Keratinocyte (primary cell): ENCODE measurements at regions not wholly inside any gene's neighbourhood (a gene's known extent, or its start where the extent isn't known, plus 50 kb on each side); places are given as distances from the start of the nearest gene placed in this dataset.
"Not testable (repeated sequence)": the region's sequence is repeated elsewhere in the genome, so short reads cannot be mapped to it uniquely, and the experiment has no call there.

ENCODE experiments used
- CTCF ChIP-seq, 3 experiments: IDR thresholded peaks in 1 of 3; conservative IDR thresholded peaks in 1 of 3; optimal IDR thresholded peaks in 1 of 3; 2 replicates in 2 of 3; 3 replicates in 1 of 3; pipeline versions ENCODE3 to v1.5.1; 2011; ENCODE audit warnings: low read length in 3 of 3, mild to moderate bottlenecking in 3 of 3, moderate library complexity in 2 of 3, control low read depth in 1 of 3, inconsistent platforms in 1 of 3; ENCODE audit not compliant: insufficient read depth in 2 of 3; ENCODE audit errors: extremely low read depth in 1 of 3
- EZH2 ChIP-seq: IDR thresholded peaks from one replicate; pipeline ENCODE4 v1.6.1; 2012; ENCODE audit warnings: inconsistent platforms, mild to moderate bottlenecking, low read length, moderate library complexity

- not testable (repeated sequence) for TF ChIP-seq EZH2; CTCF (optimal IDR thresholded peaks at IDR 0.05 in 1 of 3, IDR thresholded peaks at IDR 0.05 in 1 of 3, conservative IDR thresholded peaks at IDR 0.05 in 1 of 3; ENCODE audit: extremely low read depth in 1 of 3, insufficient read depth in 2 of 3, low read length in 3 of 3)
Observed at GRCh38 chr15:75792236-75792635, 51.0 kb upstream of the UBE2Q2 start.
